ENCODE measurements at regions not wholly inside any gene's neighbourhood (a gene's known extent, or its start where the extent isn't known, plus 50 kb on each side); places are given as distances from the start of the nearest gene placed in this dataset.

DNA sequence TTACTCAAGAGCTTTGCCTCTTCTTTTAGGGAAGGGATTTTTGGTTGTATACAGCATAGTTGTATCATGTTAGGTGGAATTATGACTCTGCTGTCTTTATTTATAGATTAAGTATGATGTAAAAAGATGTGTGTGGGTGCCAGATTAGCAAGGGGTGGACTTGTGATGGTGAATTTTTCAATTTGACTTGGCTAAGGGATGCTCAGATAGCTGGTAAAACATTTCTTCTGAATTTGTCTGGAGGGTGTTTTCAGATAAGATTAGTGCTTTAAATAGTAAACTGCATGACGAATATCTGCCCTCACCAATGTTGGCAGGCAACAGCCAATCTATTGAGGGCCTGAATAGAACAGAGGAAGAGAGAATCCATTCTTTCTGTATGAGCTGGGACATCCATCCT is 173.3 kb upstream of the TNFAIP3 start:
- H3K36me3 Mint-ChIP-seq = peaks cover 1% of the 10 kb centered on the region
- peaks cover 1% of the 10 kb centered on the region for H3K27me3 Mint-ChIP-seq
- POLR2A ChIA-PET = interaction anchor here (0.8 to 1.3 kb wide), 4 partner anchors 12 to 174 kb away, joined by 3 to 9 read pairs (median 4); partner anchors contain the start of gene TNFAIP3
- H3K27ac Mint-ChIP-seq = peak overlapping the region; percentile 74
- CTCF ChIA-PET = interaction anchor here (0.9 to 3.0 kb wide), 5 partner anchors 11 to 130 kb away, joined by 3 to 11 read pairs (median 4); no protein-coding TSS in a partner anchor
- no peaks in the 10 kb centered on the region for H3K9me3 Mint-ChIP-seq
- no peak for DNase-seq
- H3K4me1 Mint-ChIP-seq (ENCODE audit: low read depth) = peaks cover 39% of the 10 kb centered on the region
- intact Hi-C loops (cut with micrococcal nuclease) = no loop called here
- H3K4me3 Mint-ChIP-seq = no peak overlapping the region

DNA sequence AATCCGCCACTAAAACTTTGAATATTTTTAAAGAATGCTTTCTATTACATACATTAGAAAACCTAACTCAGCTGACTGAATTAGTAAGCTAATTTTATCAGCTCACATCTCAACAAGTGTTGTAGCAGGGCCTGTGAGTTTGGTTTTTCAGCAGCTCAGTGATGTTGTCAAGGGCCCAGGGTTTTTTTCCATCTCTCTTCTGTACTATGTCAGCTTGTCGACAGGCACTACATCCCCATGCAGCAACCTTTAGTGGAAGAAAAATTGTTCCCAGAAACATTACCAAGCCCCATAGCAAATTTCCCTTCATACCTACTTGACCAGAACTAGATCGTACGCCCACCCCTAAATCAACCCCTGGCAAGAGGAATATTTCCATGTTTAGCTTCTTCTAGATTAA is 170.3 kb upstream of the TNFAIP3 start:
- H3K36me3 Mint-ChIP-seq = peaks cover 1% of the 10 kb centered on the region
- peak overlapping the region; percentile 43 for H3K27ac Mint-ChIP-seq
- H3K4me3 Mint-ChIP-seq = no peak overlapping the region
- intact Hi-C loops (cut with micrococcal nuclease) = no loop called here
- DNase-seq = no peak
- ChIA-PET POLR2A (interaction anchor here (1.0 to 6.4 kb wide), 6 partner anchors 9 to 231 kb away, joined by 3 to 49 read pairs (median 6); no protein-coding TSS in a partner anchor), CTCF (interaction anchor here (0.8 to 3.8 kb wide), 11 partner anchors 8 to 412 kb away, joined by 3 to 24 read pairs (median 4); partner anchors contain the start of gene TNFAIP3)
- H3K9me3 Mint-ChIP-seq = no peaks in the 10 kb centered on the region
- H3K27me3 Mint-ChIP-seq = peaks cover 1% of the 10 kb centered on the region
- H3K4me1 Mint-ChIP-seq (ENCODE audit: low read depth) = peaks cover 57% of the 10 kb centered on the region

GRCh38 chr6:137697267-137697938 is 169.7 kb upstream of the TNFAIP3 start:
- ChIA-PET POLR2A (interaction anchor here (1.0 to 6.4 kb wide), 6 partner anchors 9 to 230 kb away, joined by 3 to 49 read pairs (median 6); no protein-coding TSS in a partner anchor), CTCF (interaction anchor here (0.9 to 3.8 kb wide), 14 partner anchors 7 to 411 kb away, joined by 3 to 24 read pairs (median 4); partner anchors contain the start of gene TNFAIP3)
- peak; percentile 52 for DNase-seq

DNA sequence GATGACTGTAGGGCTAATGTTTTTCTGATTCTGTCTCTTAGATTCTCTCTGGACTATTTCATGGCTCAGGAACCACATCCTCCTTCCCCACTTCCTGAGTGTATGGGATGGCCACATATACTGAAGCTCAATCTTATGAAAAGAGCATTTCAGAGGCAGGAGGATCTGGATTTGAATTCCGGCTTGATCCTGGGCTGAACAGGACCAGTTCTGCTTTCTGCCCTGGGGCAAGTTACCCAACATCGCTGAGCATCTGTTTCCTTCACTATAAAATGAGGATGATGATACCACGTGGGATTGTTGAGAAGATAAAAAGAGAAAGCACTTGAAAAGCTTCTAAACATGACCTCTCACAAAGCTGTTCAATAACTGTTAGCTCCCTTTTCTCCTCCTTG is 168.4 kb upstream of the TNFAIP3 start:
- H3K27ac Mint-ChIP-seq = peak overlapping the region; percentile 97
- H3K4me3 Mint-ChIP-seq = peak overlapping the region; percentile 16
- H3K4me1 Mint-ChIP-seq (ENCODE audit: low read depth) = peaks cover 58% of the 10 kb centered on the region
- no peaks in the 10 kb centered on the region for H3K9me3 Mint-ChIP-seq
- peaks cover 1% of the 10 kb centered on the region for H3K36me3 Mint-ChIP-seq
- ChIA-PET POLR2A (interaction anchor here (0.7 to 6.4 kb wide), 14 partner anchors 11 to 280 kb away, joined by 3 to 49 read pairs (median 6); partner anchors contain the start of gene TNFAIP3), CTCF (interaction anchor here (0.8 to 3.8 kb wide), 19 partner anchors 8 to 410 kb away, joined by 3 to 24 read pairs (median 6); partner anchors contain the start of gene TNFAIP3)
- DNase-seq = no peak
- H3K27me3 Mint-ChIP-seq = no peaks in the 10 kb centered on the region
- intact Hi-C loops (cut with micrococcal nuclease) = loop anchor here (1.0 to 2.0 kb wide), 4 partner anchors 10 to 152 kb away; no protein-coding TSS in a partner anchor

More at GRCh38 chr6:137697267-137697938, 169.7 kb upstream of the TNFAIP3 start:
- peak overlapping the region; percentile 43 for H3K27ac Mint-ChIP-seq
- H3K4me1 Mint-ChIP-seq (ENCODE audit: low read depth) = peaks cover 57% of the 10 kb centered on the region
- H3K4me3 Mint-ChIP-seq = no peak overlapping the region
- peaks cover 1% of the 10 kb centered on the region for H3K36me3 Mint-ChIP-seq
- H3K27me3 Mint-ChIP-seq = peaks cover 1% of the 10 kb centered on the region
- intact Hi-C loops (cut with micrococcal nuclease) = no loop called here
- no peaks in the 10 kb centered on the region for H3K9me3 Mint-ChIP-seq

GRCh38 chr6:137699031-137699683 is 167.9 kb upstream of the TNFAIP3 start:
- ChIA-PET CTCF (interaction anchor here (0.8 to 3.8 kb wide), 21 partner anchors 7 to 410 kb away, joined by 3 to 24 read pairs (median 5); partner anchors contain the start of gene TNFAIP3), POLR2A (interaction anchor here (0.7 to 6.4 kb wide), 17 partner anchors 11 to 279 kb away, joined by 3 to 49 read pairs (median 4); partner anchors contain the start of gene TNFAIP3)
- Mint-ChIP-seq H3K4me1 (ENCODE audit: low read depth) (peaks cover 53% of the 10 kb centered on the region), H3K27ac (peak overlapping the region; percentile 97), H3K9me3 (no peaks in the 10 kb centered on the region), H3K36me3 (peaks cover 1% of the 10 kb centered on the region), H3K4me3 (peak overlapping the region; percentile 51), H3K27me3 (no peaks in the 10 kb centered on the region)
- intact Hi-C loops (cut with micrococcal nuclease) = loop anchor here (1.0 to 2.0 kb wide), 4 partner anchors 11 to 152 kb away; no protein-coding TSS in a partner anchor
- peak; percentile 70 for DNase-seq

DNA sequence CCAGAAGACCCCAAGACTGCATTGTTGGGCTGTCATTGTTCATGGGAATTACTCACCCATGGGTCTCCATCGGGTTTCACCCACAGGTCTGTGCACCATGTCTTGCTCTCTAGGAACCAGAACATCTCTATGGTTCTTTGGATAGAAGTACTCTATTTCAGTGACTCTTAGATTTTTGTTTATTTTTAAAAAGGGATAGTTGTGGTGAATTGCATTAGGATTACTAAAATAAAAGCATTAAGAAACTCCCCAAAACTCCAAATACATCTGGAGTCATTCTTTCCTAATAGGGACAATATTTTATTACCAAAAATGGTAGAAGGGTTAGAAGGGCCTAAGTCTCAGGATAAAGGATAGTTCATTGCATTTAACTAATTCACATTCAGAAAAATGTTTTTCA is 166.9 kb upstream of the TNFAIP3 start:
- Mint-ChIP-seq H3K27me3 (no peaks in the 10 kb centered on the region), H3K4me1 (ENCODE audit: low read depth) (peaks cover 55% of the 10 kb centered on the region), H3K9me3 (no peaks in the 10 kb centered on the region), H3K27ac (peak overlapping the region; percentile 97), H3K36me3 (peaks cover 1% of the 10 kb centered on the region), H3K4me3 (no peak overlapping the region)
- POLR2A ChIA-PET = interaction anchor here (1.0 to 6.4 kb wide), 10 partner anchors 12 to 278 kb away, joined by 3 to 49 read pairs (median 8); partner anchors contain the start of gene TNFAIP3
- CTCF ChIA-PET = interaction anchor here (0.8 to 3.8 kb wide), 17 partner anchors 8 to 307 kb away, joined by 3 to 24 read pairs (median 5); partner anchors contain the start of gene TNFAIP3
- no peak for DNase-seq
- intact Hi-C loops (cut with micrococcal nuclease) = no loop called here

DNA sequence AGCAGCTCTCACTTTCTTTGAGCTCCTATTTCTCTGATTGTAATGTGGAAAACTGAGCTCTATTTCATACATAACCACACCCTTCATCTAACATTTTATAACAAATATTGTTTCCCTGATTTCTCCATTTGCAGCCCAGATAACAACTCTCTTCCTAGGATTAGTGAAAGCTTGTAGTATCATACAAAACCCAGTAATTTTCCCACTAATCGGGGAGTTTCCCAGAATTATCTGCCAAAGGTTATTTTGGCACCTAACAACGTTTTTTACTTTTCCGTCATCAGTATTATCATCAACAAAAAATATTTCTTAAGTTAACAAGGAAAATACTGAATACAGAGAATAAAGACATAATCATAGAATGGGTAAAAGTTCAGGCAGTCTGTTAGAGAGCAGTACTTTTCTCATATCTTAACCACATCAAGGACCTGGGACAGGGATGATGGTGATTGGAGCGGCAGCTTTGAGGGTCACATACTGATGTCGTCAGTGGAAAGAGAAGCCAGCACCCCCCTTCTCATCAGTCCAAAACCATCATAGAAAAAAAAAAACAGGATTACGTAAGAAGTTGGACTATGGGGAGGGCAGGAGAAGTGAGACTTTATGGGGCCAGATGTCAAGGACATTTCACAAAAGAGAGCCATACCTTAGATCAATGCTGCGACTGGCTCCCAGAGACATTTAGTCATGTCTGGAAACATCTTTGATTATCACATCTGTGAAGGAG is 166.1 kb upstream of the TNFAIP3 start:
- no peak for DNase-seq
- Mint-ChIP-seq H3K9me3 (no peaks in the 10 kb centered on the region), H3K4me3 (no peak overlapping the region), H3K36me3 (peaks cover 1% of the 10 kb centered on the region), H3K27ac (peak overlapping the region; percentile 29), H3K4me1 (ENCODE audit: low read depth) (peaks cover 55% of the 10 kb centered on the region), H3K27me3 (no peaks in the 10 kb centered on the region)
- POLR2A ChIA-PET = interaction anchor here (6.4 kb wide), 1 partner anchor 170 kb away, joined by 49 read pairs; no protein-coding TSS in a partner anchor
- CTCF ChIA-PET = interaction anchor here (0.7 to 1.1 kb wide), 6 partner anchors 20 to 339 kb away, joined by 3 to 5 read pairs (median 4); partner anchors contain the start of gene TNFAIP3
- intact Hi-C loops (cut with micrococcal nuclease) = no loop called here

DNA sequence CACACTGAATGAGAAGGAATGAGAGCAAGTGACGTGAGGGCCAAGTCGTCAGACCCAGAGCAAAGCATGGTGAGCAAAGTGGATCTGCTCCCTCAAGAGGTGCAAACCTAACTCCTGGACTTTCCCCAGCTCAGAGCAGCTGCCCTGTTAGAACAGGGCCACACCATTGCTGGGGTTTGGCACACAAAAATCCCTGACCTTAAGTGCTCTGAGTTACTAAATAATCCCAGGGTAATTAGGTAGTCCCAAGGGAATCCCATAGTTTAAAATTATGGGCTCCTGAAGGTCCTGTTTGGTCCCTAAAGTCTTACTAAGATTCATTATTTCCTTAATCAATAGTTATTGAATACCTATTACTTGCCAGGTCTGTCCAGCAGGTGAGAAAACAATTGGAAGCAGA is 165.1 kb upstream of the TNFAIP3 start:
- peaks cover 62% of the 10 kb centered on the region for H3K4me1 Mint-ChIP-seq (ENCODE audit: low read depth)

GRCh38 chr6:137702791-137703424 is 164.2 kb upstream of the TNFAIP3 start:
- H3K27me3 Mint-ChIP-seq = no peaks in the 10 kb centered on the region
- CTCF ChIA-PET = interaction anchor here (1.1 kb wide), 1 partner anchor 167 kb away, joined by 3 read pairs; no protein-coding TSS in a partner anchor
- intact Hi-C loops (cut with micrococcal nuclease) = no loop called here
- H3K36me3 Mint-ChIP-seq = peaks cover 1% of the 10 kb centered on the region
- H3K4me3 Mint-ChIP-seq = no peak overlapping the region
- no peak overlapping the region for H3K27ac Mint-ChIP-seq
- peaks cover 64% of the 10 kb centered on the region for H3K4me1 Mint-ChIP-seq (ENCODE audit: low read depth)
- POLR2A ChIA-PET = no interaction called here
- no peaks in the 10 kb centered on the region for H3K9me3 Mint-ChIP-seq
- DNase-seq = no peak

More for the DNA sequence above, 165.1 kb upstream of the TNFAIP3 start:
- ChIA-PET POLR2A (no interaction called here), CTCF (no interaction called here)
- Mint-ChIP-seq H3K36me3 (peaks cover 1% of the 10 kb centered on the region), H3K4me3 (no peak overlapping the region), H3K27me3 (no peaks in the 10 kb centered on the region), H3K27ac (no peak overlapping the region), H3K9me3 (no peaks in the 10 kb centered on the region)
- no peak for DNase-seq
- intact Hi-C loops (cut with micrococcal nuclease) = no loop called here

DNA sequence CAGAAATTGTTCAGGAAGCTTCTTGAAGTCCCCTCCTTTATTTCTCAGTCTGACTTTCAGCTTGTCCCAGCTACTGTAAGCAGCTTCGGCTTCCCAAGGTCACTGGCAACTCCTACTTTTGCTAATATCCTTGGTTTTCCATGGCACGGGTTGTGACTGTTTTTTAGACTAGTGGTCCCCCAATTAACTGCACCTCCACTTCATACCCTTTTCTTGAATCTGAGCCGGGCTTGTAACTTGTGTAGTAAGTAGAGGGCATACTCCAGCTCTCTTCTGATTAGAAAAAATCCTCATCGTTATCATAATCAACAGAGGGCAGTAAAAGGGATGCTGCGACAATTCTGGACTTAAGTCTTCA is 162.3 kb upstream of the TNFAIP3 start:
- H3K27me3 Mint-ChIP-seq = no peaks in the 10 kb centered on the region
- DNase-seq = no peak
- H3K4me3 Mint-ChIP-seq = no peak overlapping the region
- H3K27ac Mint-ChIP-seq = no peak overlapping the region
- CTCF ChIA-PET = interaction anchor here (0.5 to 4.0 kb wide), 28 partner anchors 9 to 404 kb away, joined by 3 to 70 read pairs (median 6); partner anchors contain the start of genes PERP and TNFAIP3
- H3K4me1 Mint-ChIP-seq (ENCODE audit: low read depth) = peaks cover 66% of the 10 kb centered on the region
- no peaks in the 10 kb centered on the region for H3K9me3 Mint-ChIP-seq
- no peaks in the 10 kb centered on the region for H3K36me3 Mint-ChIP-seq
- POLR2A ChIA-PET = interaction anchor here (1.2 to 1.5 kb wide), 2 partner anchors 166 to 271 kb away, joined by 3 to 5 read pairs; no protein-coding TSS in a partner anchor
- intact Hi-C loops (cut with micrococcal nuclease) = loop anchor here (1.0 to 5.0 kb wide), 6 partner anchors 223 to 405 kb away; no protein-coding TSS in a partner anchor

All from activated CD4-positive, alpha-beta memory T cell treated with anti-CD3 and anti-CD28 coated beads for 36 hours (primary cell).